PC-3 (cell line): ENCODE measurements at regions not wholly inside any gene's neighbourhood (a gene's known extent, or its start where the extent isn't known, plus 50 kb on each side); places are given as distances from the start of the nearest gene placed in this dataset.
"Not testable (repeated sequence)": the region's sequence is repeated elsewhere in the genome, so short reads cannot be mapped to it uniquely, and the experiment has no call there.

ENCODE experiments used
- ATAC-seq: fragments of 200-7000 bp; cut with Tn5 transposase; 2 replicates; pipeline ENCODE4 v1.9.1; 2020; ENCODE audit warnings: mild to moderate bottlenecking, moderate library complexity
- BruUV-seq: library from RNA; stranded (reverse); fragments of 400-500 nt; replicated peaks from 2 replicates; lab custom pipeline; 2021; lab: Mats Ljungman, UMichigan
- CTCF ChIA-PET: fragments of 300-600 bp; sonication (Branson Sonifier 250); formaldehyde crosslinking; loops from one replicate; lab custom pipeline; 2022; ENCODE audit warnings: antibody characterized with exemption; lab: Charles Lee
- POLR2A ChIA-PET: fragments of 300-600 bp; sonication (Branson Sonifier 250); formaldehyde crosslinking; loops from one replicate; lab custom pipeline; 2022; ENCODE audit warnings: antibody characterized with exemption; ENCODE audit not compliant: unreplicated experiment; lab: Charles Lee
- DNase-seq: peaks from one replicate; pipeline ENCODE4 v3.0.0-alpha.2; 2015
- H2AFZ ChIP-seq: fragments of 300-600 bp; sonication (generic); 2 replicates; pipeline ENCODE4 v1.6.0; 2016; ENCODE audit warnings: antibody characterized with exemption, low read length
- H3F3A ChIP-seq: fragments of 300-600 bp; sonication (generic); one replicate; pipeline ENCODE4 v1.6.0; 2017; ENCODE audit warnings: antibody characterized with exemption, low read length, control low read depth, mild to moderate bottlenecking; ENCODE audit not compliant: unreplicated experiment
- H3K27ac ChIP-seq: fragments of 300-600 bp; sonication (generic); 2 replicates; pipeline ENCODE4 v1.5.1; 2016; ENCODE audit warnings: mild to moderate bottlenecking, low read length
- H3K27me3 ChIP-seq: fragments of 300-600 bp; sonication (generic); 2 replicates; pipeline ENCODE4 v1.6.1; 2016; ENCODE audit warnings: low read length, mixed read lengths
- H3K36me3 ChIP-seq: fragments of 300-600 bp; sonication (generic); 2 replicates; pipeline ENCODE4 v1.6.1; 2016; ENCODE audit warnings: low read depth, mixed run types, low read length, mixed read lengths
- H3K4me1 ChIP-seq: fragments of 300-600 bp; sonication (generic); 2 replicates; pipeline ENCODE4 v1.5.1; 2016; ENCODE audit warnings: low read length; ENCODE audit not compliant: insufficient read depth
- H3K4me2 ChIP-seq: fragments of 300-600 bp; sonication (generic); 2 replicates; pipeline ENCODE4 v1.6.0; 2016; ENCODE audit warnings: low read length
- H3K4me3 ChIP-seq: fragments of 300-600 bp; sonication (generic); 2 replicates; pipeline ENCODE4 v1.5.1; 2016; ENCODE audit warnings: mild to moderate bottlenecking, low read length, mixed read lengths
- H3K79me2 ChIP-seq: fragments of 300-600 bp; sonication (generic); 2 replicates; pipeline ENCODE4 v1.6.1; 2017; ENCODE audit warnings: low read length, mixed read lengths
- H3K9ac ChIP-seq: fragments of 300-600 bp; sonication (generic); 2 replicates; pipeline ENCODE4 v1.6.0; 2016; ENCODE audit warnings: mild to moderate bottlenecking, low read length
- H3K9me2 ChIP-seq: fragments of 300-600 bp; sonication (generic); replicated peaks from 2 replicates; pipeline ENCODE4 v1.6.1; 2016; ENCODE audit warnings: mixed run types, low read length, mixed read lengths
- H3K9me3 ChIP-seq: fragments of 300-600 bp; sonication (generic); 2 replicates; pipeline ENCODE4 v1.6.1; 2016; ENCODE audit warnings: low read length, mixed read lengths
- H4K20me1 ChIP-seq: fragments of 300-600 bp; sonication (generic); 2 replicates; pipeline ENCODE4 v1.6.1; 2016; ENCODE audit warnings: low read length, mixed read lengths
- CTCF ChIP-seq: fragments of 300-600 bp; sonication (generic); conservative IDR thresholded peaks from 2 replicates; pipeline ENCODE4 v1.5.1; 2017; ENCODE audit warnings: antibody characterized with exemption, low read depth, mild to moderate bottlenecking, low read length
- EZH2 ChIP-seq: fragments of 300-600 bp; sonication (generic); IDR thresholded peaks from one replicate; pipeline ENCODE4 v1.6.1; 2017; ENCODE audit warnings: antibody characterized with exemption, mild to moderate bottlenecking, low read length; ENCODE audit not compliant: unreplicated experiment
- EZH2phosphoT487 ChIP-seq: fragments of 300-600 bp; sonication (generic); IDR thresholded peaks from 2 replicates; pipeline ENCODE4 v1.6.1; 2018; ENCODE audit warnings: mild to moderate bottlenecking, antibody characterized with exemption, low read length, borderline replicate concordance
- intact Hi-C: fragments of 100-400 bp; cut with micrococcal nuclease; formaldehyde crosslinking; loops from 2 replicates; pipeline ENCODE4 v1.9.0; 2023

GRCh38 chr7:53237344-53237913, 202.0 kb downstream of the POM121L12 start:
- TF ChIP-seq EZH2phosphoT487: no peak
- TF ChIP-seq EZH2: no peak
- no peak for TF ChIP-seq CTCF
- no peak overlapping the region for H3K4me3 ChIP-seq
- H3K9me3 ChIP-seq: no peaks in the 10 kb centered on the region
- CTCF ChIA-PET: no interaction called here
- no peak overlapping the region for H2AFZ ChIP-seq
- POLR2A ChIA-PET: no interaction called here
- no peaks in the 10 kb centered on the region for H3K27me3 ChIP-seq
- no peak overlapping the region for H3K9ac ChIP-seq
- intact Hi-C loops: no loop called here
- H4K20me1 ChIP-seq: no peaks in the 10 kb centered on the region
- no peaks in the 10 kb centered on the region for H3F3A ChIP-seq
- H3K27ac ChIP-seq: no peak overlapping the region
- no TSS peak for BruUV-seq
- H3K79me2 ChIP-seq: no peaks in the 10 kb centered on the region
- ATAC-seq (no peak), DNase-seq (no peak)
- H3K4me2 ChIP-seq: no peak overlapping the region
- H3K36me3 ChIP-seq: no peaks in the 10 kb centered on the region
- H3K4me1 ChIP-seq: no peaks in the 10 kb centered on the region
- no peaks in the 10 kb centered on the region for H3K9me2 ChIP-seq

- Histone ChIP-seq H3K4me1 (no peaks in the 10 kb centered on the region), H3F3A (no peaks in the 10 kb centered on the region), H3K27ac (no peak overlapping the region), H3K4me2 (no peak overlapping the region), H3K27me3 (no peaks in the 10 kb centered on the region), H3K9ac (no peak overlapping the region), H2AFZ (no peak overlapping the region), H3K36me3 (no peaks in the 10 kb centered on the region), H4K20me1 (no peaks in the 10 kb centered on the region), H3K4me3 (no peak overlapping the region), H3K79me2 (no peaks in the 10 kb centered on the region), H3K9me3 (no peaks in the 10 kb centered on the region), H3K9me2 (no peaks in the 10 kb centered on the region)
- no peak for DNase-seq
- POLR2A ChIA-PET: no interaction called here
- CTCF ChIA-PET: no interaction called here
- no peak for ATAC-seq
- TF ChIP-seq EZH2: no peak
- no peak for TF ChIP-seq EZH2phosphoT487
- no peak for TF ChIP-seq CTCF
- BruUV-seq: no TSS peak
- intact Hi-C loops: no loop called here
These were observed 202.7 kb downstream of the POM121L12 start for GRCh38 chr7:53238021-53238605.

GRCh38 chr7:53239151-53239550, 203.7 kb downstream of the POM121L12 start:
- H3K9me2 ChIP-seq, H3K27ac ChIP-seq, CTCF ChIA-PET, H2AFZ ChIP-seq, ATAC-seq, POLR2A ChIA-PET, H3K9ac ChIP-seq, H3K36me3 ChIP-seq, H3K4me1 ChIP-seq, H4K20me1 ChIP-seq, DNase-seq, intact Hi-C loops, BruUV-seq, H3F3A ChIP-seq, H3K4me3 ChIP-seq, H3K79me2 ChIP-seq, H3K4me2 ChIP-seq, H3K27me3 ChIP-seq, H3K9me3 ChIP-seq: not testable (repeated sequence)
